Effector CD8-positive, alpha-beta T cell (primary cell): ENCODE measurements at regions not wholly inside any gene's neighbourhood (a gene's known extent, or its start where the extent isn't known, plus 50 kb on each side); places are given as distances from the start of the nearest gene placed in this dataset.
"Not testable (repeated sequence)": the region's sequence is repeated elsewhere in the genome, so short reads cannot be mapped to it uniquely, and the experiment has no call there.

ENCODE experiments used
- DNase-seq: peaks from one replicate; lab custom pipeline; 2025; lab: John Stamatoyannopoulos, UW

- no peak for DNase-seq
Observed at GRCh38 chr4:128649575-128650205, 159.8 kb upstream of the JADE1 start.

GRCh38 chr4:128649161-128649560 is 160.3 kb upstream of the JADE1 start:
- no peak for DNase-seq

GRCh38 chr4:128648021-128648420 is 161.5 kb upstream of the JADE1 start:
- DNase-seq = no peak

- DNase-seq = not testable (repeated sequence)
Observed at GRCh38 chr4:128646893-128647292, 162.6 kb upstream of the JADE1 start.

GRCh38 chr4:128644693-128645654 is 164.5 kb upstream of the JADE1 start:
- DNase-seq = not testable (repeated sequence)

GRCh38 chr4:128644107-128644506 is 165.4 kb upstream of the JADE1 start:
- DNase-seq = not testable (repeated sequence)

- DNase-seq = not testable (repeated sequence)
Observed at GRCh38 chr4:128641566-128641965, 167.9 kb upstream of the JADE1 start.

GRCh38 chr4:128639541-128640270 is 169.8 kb upstream of the JADE1 start:
- no peak for DNase-seq

GRCh38 chr4:128636906-128637305 is 172.6 kb upstream of the JADE1 start:
- no peak for DNase-seq

GRCh38 chr4:128635955-128636560 is 173.4 kb upstream of the JADE1 start:
- no peak for DNase-seq

- DNase-seq = no peak
Observed at GRCh38 chr4:128635141-128635954, 174.2 kb upstream of the JADE1 start.

- no peak for DNase-seq
Observed at GRCh38 chr4:128633067-128633466, 176.4 kb upstream of the JADE1 start.

- DNase-seq = no peak
Observed at GRCh38 chr4:128630871-128631270, 178.6 kb upstream of the JADE1 start.

GRCh38 chr4:128623508-128624215 is 185.8 kb upstream of the JADE1 start:
- no peak for DNase-seq

- DNase-seq = not testable (repeated sequence)
Observed at GRCh38 chr4:128620279-128620965, 189.1 kb upstream of the JADE1 start.

- DNase-seq = no peak
Observed at GRCh38 chr4:128615197-128615596, 194.3 kb upstream of the JADE1 start.

GRCh38 chr4:128608006-128608405 is 201.5 kb upstream of the JADE1 start:
- no peak for DNase-seq

- DNase-seq = no peak
Observed at GRCh38 chr4:128606173-128606572, 203.3 kb upstream of the JADE1 start.

GRCh38 chr4:128604840-128605239 is 204.7 kb upstream of the JADE1 start:
- no peak for DNase-seq

GRCh38 chr4:128604204-128604603 is 205.3 kb upstream of the JADE1 start:
- DNase-seq = no peak
